Osteoblast (primary cell): ENCODE measurements at regions not wholly inside any gene's neighbourhood (a gene's known extent, or its start where the extent isn't known, plus 50 kb on each side); places are given as distances from the start of the nearest gene placed in this dataset.

ENCODE experiments used
- DNase-seq: peaks from one replicate; pipeline ENCODE4 v3.0.0; 2011; ENCODE audit warnings: low spot score, mixed read lengths; ENCODE audit not compliant: insufficient read length; ENCODE audit errors: missing footprints
- H2AFZ ChIP-seq: 2 replicates; pipeline ENCODE4 v1.6.0; 2011; ENCODE audit warnings: mild to moderate bottlenecking, low read length
- H3K27ac ChIP-seq: 2 replicates; pipeline ENCODE4 v1.5.1; 2011; ENCODE audit warnings: mild to moderate bottlenecking, low read depth, low read length, moderate library complexity
- H3K27me3 ChIP-seq: 2 replicates; pipeline ENCODE4 v1.6.0; 2012; ENCODE audit warnings: mild to moderate bottlenecking, control low read depth, inconsistent platforms, low read length, moderate library complexity; ENCODE audit not compliant: insufficient read depth
- H3K36me3 ChIP-seq: 2 replicates; pipeline ENCODE4 v1.5.1; 2011; ENCODE audit warnings: mild to moderate bottlenecking, low read length, control low read depth, moderate library complexity; ENCODE audit not compliant: insufficient read depth
- H3K4me1 ChIP-seq: 2 replicates; pipeline ENCODE4 v1.5.1; 2011; ENCODE audit warnings: mild to moderate bottlenecking, low read length, control low read depth, moderate library complexity; ENCODE audit not compliant: insufficient read depth
- H3K4me2 ChIP-seq: 2 replicates; pipeline ENCODE4 v1.6.0; 2011; ENCODE audit warnings: mild to moderate bottlenecking, low read length; ENCODE audit not compliant: insufficient read depth
- H3K4me3 ChIP-seq: fragments of 200-600 bp; sonication (generic); 3 replicates; pipeline ENCODE4 v1.5.1; 2012; ENCODE audit warnings: mild to moderate bottlenecking, low read length, inconsistent platforms; ENCODE audit not compliant: insufficient read depth
- H3K79me2 ChIP-seq: 2 replicates; pipeline ENCODE4 v1.6.0; 2012; ENCODE audit warnings: mild to moderate bottlenecking, low read length, control low read depth, inconsistent platforms; ENCODE audit not compliant: insufficient read depth
- H3K9me3 ChIP-seq: 2 replicates; pipeline ENCODE4 v1.5.1; 2011; ENCODE audit warnings: low read depth, low read length, control low read depth
- H4K20me1 ChIP-seq: 2 replicates; pipeline ENCODE4 v1.6.0; 2012; ENCODE audit warnings: mild to moderate bottlenecking, low read length, control low read depth; ENCODE audit not compliant: insufficient read depth
- CTCF ChIP-seq: IDR thresholded peaks from 2 replicates; pipeline ENCODE4 v1.5.1; 2011; ENCODE audit warnings: mild to moderate bottlenecking, low read depth, low read length, moderate library complexity; ENCODE audit errors: extremely low read depth

- Histone ChIP-seq H3K27me3 (no peaks in the 10 kb centered on the region), H3K27ac (no peak overlapping the region), H3K4me3 (no peak overlapping the region), H3K9me3 (no peaks in the 10 kb centered on the region), H3K4me1 (no peaks in the 10 kb centered on the region), H3K4me2 (no peak overlapping the region), H3K36me3 (no peaks in the 10 kb centered on the region), H2AFZ (no peak overlapping the region), H3K79me2 (no peaks in the 10 kb centered on the region), H4K20me1 (no peaks in the 10 kb centered on the region)
- no peak for DNase-seq
- TF ChIP-seq CTCF, result no peak
Measured at GRCh38 chrX:155778844-155779553, 102.1 kb upstream of the VAMP7 start.

- Histone ChIP-seq H4K20me1 (no peaks in the 10 kb centered on the region), H3K27me3 (no peaks in the 10 kb centered on the region), H3K36me3 (no peaks in the 10 kb centered on the region), H2AFZ (no peak overlapping the region), H3K9me3 (no peaks in the 10 kb centered on the region), H3K4me3 (no peak overlapping the region), H3K4me2 (no peak overlapping the region), H3K4me1 (no peaks in the 10 kb centered on the region), H3K79me2 (no peaks in the 10 kb centered on the region), H3K27ac (no peak overlapping the region)
- no peak for TF ChIP-seq CTCF
- no peak for DNase-seq
Measured at GRCh38 chrX:155774387-155774786, 106.8 kb upstream of the VAMP7 start.

- Histone ChIP-seq H2AFZ (peak overlapping the region; percentile 68), H3K27ac (peak overlapping the region; percentile 6), H3K9me3 (no peaks in the 10 kb centered on the region), H3K4me1 (peaks cover 4% of the 10 kb centered on the region), H3K4me2 (peak overlapping the region; percentile 84), H3K79me2 (no peaks in the 10 kb centered on the region), H3K4me3 (peak overlapping the region; percentile 79), H3K36me3 (no peaks in the 10 kb centered on the region), H4K20me1 (no peaks in the 10 kb centered on the region), H3K27me3 (no peaks in the 10 kb centered on the region)
- DNase-seq, result peak; percentile 57
- no peak for TF ChIP-seq CTCF
Measured at GRCh38 chrX:155767876-155768769, 113.0 kb upstream of the VAMP7 start.
